GM18508 (cell line): ENCODE measurements at regions not wholly inside any gene's neighbourhood (a gene's known extent, or its start where the extent isn't known, plus 50 kb on each side); places are given as distances from the start of the nearest gene placed in this dataset.
"Not testable (repeated sequence)": the region's sequence is repeated elsewhere in the genome, so short reads cannot be mapped to it uniquely, and the experiment has no call there.

Experiments used
- ATAC-seq: cut with Tn5 transposase; IDR thresholded peaks from one replicate; pipeline ENCODE4 v1.9.1; 2021; ENCODE audit warnings: moderate number of reproducible peaks; ENCODE audit not compliant: insufficient read depth, unreplicated experiment

GRCh38 chr1:148318904-148319242 lies 164.2 kb downstream of the PPIAL4G start:
- no peak for ATAC-seq

GRCh38 chr1:148318123-148318903 lies 164.8 kb downstream of the PPIAL4G start:
- peak; percentile 56 for ATAC-seq

- ATAC-seq = no peak
These were observed 165.4 kb upstream of the NBPF11 start for GRCh38 chr1:148317288-148317985.

- peak; percentile 46 for ATAC-seq
These were observed 163.2 kb upstream of the NBPF11 start for GRCh38 chr1:148315071-148315811.

- no peak for ATAC-seq
These were observed 158.7 kb upstream of the NBPF11 start for GRCh38 chr1:148310807-148311206.

GRCh38 chr1:148309940-148310500 lies 157.9 kb upstream of the NBPF11 start:
- no peak for ATAC-seq

- ATAC-seq = no peak
These were observed 156.9 kb upstream of the NBPF11 start for GRCh38 chr1:148308832-148309458.

- no peak for ATAC-seq
These were observed 155.6 kb upstream of the NBPF11 start for GRCh38 chr1:148307583-148308185.

- not testable (repeated sequence) for ATAC-seq
These were observed 152.9 kb upstream of the NBPF11 start for GRCh38 chr1:148304935-148305334.

- ATAC-seq = not testable (repeated sequence)
These were observed 150.7 kb upstream of the NBPF11 start for GRCh38 chr1:148302586-148303364.

- ATAC-seq = not testable (repeated sequence)
These were observed 145.8 kb upstream of the NBPF11 start for GRCh38 chr1:148297852-148298251.

- ATAC-seq = no peak
These were observed 144.4 kb upstream of the NBPF11 start for GRCh38 chr1:148296511-148296910.

GRCh38 chr1:148294116-148294807 lies 142.2 kb upstream of the NBPF11 start:
- ATAC-seq = no peak

- ATAC-seq = no peak
These were observed 141.6 kb upstream of the NBPF11 start for GRCh38 chr1:148293651-148294050.

- ATAC-seq = no peak
These were observed 140.8 kb upstream of the NBPF11 start for GRCh38 chr1:148292915-148293314.

GRCh38 chr1:148290881-148291280 lies 138.8 kb upstream of the NBPF11 start:
- no peak for ATAC-seq

- ATAC-seq = no peak
These were observed 137.6 kb upstream of the NBPF11 start for GRCh38 chr1:148289647-148290046.

GRCh38 chr1:148285946-148286345 lies 133.9 kb upstream of the NBPF11 start:
- not testable (repeated sequence) for ATAC-seq
